Muscle of arm (tissue), 1 donor: ENCODE measurements at regions not wholly inside any gene's neighbourhood (a gene's known extent, or its start where the extent isn't known, plus 50 kb on each side); places are given as distances from the start of the nearest gene placed in this dataset.

Experiments used
- DNase-seq: peaks from one replicate; pipeline ENCODE4 v3.0.0-alpha.2; 2013

DNA sequence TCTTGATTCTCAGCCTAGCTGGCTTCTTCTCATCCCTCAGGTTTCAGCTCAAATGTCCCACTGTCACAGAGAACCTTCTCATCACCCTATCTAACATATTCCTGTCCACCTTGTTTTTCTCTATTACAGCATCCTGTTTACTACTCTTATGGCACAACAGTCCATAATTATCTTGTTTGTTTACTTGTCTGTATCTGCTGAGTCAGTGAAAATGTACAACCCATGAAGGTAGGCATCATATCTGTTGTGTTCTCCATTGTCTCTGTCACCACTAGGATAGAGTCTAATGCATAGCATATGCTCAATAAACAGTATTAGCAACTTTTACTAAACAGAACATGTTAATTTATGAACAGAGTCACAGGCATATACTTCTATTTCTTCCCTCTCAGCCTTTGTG lies 261.7 kb downstream of the ETAA1 start:
- no peak for DNase-seq

DNA sequence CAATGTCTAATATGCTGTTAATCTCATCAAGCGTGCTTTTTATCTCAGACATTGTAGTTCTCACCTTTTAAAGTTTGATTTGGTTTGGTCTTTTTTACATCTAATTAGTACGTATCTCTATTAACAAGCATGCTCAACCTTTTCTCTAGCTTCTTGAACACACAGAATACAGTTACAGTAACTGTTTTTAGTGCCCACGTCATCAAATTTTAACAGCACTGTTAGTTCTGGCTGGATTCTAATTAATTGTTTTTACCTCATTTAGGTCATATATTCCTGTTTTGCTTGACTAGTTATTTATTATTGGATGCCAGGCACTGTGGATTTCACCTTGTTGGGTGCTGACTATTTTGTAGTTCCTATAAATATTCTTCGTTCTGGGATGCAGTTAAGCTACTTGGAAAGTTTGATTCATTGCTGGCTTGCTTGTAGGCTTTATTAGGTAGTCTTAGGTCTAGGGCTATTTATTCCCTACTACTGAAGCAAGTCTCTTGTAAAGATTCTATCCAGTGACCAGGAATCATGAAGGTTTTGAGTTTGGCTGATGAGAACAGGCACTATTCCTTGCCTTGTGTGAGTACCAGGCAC lies 263.0 kb downstream of the ETAA1 start:
- no peak for DNase-seq

DNA sequence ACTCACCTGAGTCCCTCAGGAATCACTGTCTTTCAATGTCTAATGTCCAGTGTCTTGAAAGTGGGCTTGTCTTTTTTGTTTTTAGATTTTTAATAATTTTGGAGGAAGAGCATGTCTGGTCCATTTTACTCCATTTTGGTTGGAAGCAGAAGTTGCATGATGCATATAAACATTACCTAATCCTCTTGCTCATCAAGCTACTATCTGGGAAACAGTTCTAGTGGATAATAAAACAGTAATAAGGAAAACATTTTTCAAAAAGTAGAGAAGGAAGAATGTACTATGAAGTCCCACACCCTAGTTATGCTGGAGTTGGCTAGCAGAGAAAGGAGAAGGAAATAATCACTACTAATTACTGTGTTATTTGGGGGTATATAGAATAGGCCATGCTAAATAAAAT lies 263.7 kb downstream of the ETAA1 start:
- no peak for DNase-seq

DNA sequence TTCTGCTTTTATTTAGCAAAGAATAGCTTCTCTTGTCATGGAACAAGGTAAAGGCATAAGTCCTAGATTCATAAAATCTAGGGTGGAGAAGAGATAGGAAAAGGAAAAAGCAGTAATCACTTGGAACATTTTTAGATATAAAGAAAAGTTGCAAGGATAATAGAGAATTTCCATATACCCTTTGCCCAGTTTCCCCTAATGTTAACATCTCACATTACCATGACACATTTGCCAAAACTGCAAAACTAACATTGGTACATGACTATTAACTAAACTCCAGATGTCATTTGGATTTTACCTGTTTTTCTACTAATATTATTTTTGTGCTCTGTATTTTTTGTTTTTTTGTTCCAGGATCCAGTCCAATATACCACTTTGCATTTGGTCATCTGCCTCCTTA lies 265.1 kb downstream of the ETAA1 start:
- DNase-seq: no peak

DNA sequence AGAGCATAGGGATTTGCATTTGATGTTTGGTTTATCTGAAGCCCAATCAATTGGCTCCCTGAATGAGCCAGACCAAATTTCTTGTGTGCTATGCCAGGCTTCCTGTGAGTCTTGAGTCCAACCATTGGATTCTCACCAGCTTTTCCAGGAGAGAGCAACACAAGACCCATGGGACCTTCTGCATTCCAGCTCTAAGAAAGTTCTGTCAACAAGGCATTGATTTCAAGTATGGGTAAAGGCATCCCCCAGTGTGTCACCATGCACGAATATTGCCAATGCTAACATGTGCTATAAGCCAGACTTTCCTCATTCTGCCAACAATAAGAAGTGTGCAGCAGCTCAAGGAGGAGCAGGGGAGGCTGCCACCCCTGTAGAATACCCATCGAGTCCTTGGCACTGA lies 266.6 kb downstream of the ETAA1 start:
- DNase-seq: no peak

DNA sequence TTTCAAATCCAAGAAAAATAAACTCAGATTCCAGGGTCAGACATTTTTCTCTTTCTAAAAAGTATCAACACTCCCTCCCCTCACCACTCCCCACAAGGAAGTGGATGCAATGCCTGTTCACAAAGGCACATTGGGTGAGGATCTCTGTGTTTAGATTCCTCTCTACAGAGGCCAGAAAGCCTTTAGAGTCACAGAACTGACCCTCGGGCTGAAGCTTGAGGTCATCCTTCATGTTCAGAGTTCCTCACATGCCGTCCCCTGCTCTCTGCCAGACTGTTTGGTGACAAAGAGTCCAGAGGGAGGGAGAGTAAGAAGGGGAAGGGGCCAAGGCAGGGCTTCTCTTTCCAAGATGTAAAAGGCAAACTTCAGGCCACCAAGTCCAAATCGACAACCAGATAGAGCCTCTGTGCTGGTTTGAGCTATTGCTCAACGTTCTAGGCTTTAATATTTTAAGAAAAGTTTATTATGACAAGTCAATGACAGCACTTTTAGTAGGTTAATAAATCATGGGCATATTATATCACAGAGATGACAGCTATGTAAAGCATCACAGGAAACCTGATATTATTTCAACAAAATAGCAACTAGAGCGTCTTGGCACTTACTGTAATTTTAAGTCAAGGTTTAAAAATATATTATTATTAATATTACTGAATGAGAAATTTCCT lies 269.4 kb downstream of the ETAA1 start:
- no peak for DNase-seq

DNA sequence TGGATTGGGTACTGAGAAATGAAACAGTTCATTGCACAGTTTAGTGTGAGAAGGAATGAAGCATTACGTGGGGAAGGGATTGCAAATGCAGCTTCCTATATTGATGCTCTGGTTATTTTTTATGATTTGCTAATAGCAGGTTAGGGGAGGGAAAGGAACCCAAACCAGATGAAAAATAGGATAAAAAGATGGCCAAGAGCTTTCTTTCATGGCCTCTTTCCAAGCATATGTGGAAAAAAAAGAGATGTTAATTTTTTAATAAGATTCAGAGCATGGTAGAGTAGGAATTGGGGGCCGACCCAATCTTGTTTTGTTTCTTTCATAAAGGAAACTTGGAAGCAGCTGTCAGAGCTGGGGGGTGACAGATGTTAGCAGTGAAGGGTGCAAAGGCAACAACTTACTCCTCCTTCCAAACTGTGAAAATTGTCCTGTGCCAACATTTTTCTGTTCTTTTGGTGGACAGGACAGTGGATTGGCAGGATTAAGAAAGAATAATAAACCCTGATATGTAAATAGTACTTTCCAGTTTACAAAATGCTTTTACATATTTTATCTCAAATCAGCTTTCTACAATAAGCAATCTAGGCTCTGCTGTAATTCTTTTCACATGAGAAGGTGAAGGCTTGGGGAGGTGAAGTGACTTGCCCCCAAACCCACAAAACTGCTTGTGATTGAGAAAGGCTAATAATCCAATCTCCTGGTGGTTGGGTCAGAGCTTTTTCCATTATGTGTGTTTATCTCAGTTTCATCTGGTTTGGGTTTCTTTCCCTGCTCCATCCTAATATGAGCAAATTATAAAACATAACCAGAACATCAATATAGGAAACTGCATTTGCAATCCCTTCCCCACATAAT lies 270.1 kb downstream of the ETAA1 start:
- DNase-seq: no peak

DNA sequence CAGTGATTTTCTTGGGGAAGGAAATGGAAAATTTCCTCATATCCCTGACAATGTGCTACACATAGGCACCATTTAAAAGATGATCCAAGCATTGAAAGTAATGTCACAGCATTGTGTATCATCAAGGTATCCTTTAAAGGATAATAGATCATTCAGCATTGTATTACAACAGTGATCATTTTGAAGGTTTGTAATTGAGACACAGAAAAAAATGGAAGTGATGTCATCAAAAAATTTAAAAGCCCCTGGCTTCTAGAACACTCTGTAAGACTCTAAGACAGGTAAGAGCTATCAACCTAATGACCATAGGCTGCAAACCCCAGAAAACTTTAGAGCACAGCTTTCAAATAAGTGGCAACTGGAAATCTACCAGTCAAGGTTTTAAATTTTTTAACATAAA lies 271.4 kb downstream of the ETAA1 start:
- no peak for DNase-seq

DNA sequence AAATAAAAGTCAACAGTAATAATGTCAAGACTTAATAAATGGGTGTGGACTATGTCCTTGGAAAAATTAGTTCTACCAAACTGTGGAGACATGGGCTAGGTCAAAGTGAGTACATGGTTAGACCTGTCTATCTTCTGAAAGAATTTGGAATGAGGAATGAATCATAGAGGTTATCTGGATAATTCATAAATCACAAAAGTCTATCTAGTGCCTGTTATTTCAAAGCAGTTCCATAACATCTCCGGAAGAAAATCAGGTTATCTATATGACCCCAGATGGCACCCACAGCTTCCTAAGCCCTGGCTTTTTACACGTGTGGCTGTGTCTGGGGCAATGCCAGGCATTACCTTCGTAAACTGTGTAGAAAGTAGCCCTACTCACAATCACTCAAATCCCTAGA lies 272.0 kb downstream of the ETAA1 start:
- no peak for DNase-seq

DNA sequence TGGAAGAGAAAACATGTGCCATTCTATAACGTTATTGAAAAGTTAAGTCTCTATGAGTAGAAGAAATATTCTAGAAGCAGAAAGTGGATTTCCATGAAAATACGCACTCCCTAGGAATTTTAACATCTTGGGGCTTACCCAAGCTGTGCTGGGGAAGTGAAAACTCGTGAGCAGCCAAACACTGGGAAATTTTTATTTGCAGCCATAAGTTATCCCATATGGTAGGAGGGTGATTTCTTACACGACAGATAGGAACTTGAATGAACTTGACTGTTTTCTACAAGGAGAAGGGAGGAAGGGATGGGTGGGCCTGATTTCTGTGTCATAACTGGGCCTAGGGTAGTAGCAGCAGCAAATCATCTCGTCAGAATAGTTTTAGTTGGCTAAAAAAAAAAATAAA lies 272.6 kb downstream of the ETAA1 start:
- DNase-seq: no peak

DNA sequence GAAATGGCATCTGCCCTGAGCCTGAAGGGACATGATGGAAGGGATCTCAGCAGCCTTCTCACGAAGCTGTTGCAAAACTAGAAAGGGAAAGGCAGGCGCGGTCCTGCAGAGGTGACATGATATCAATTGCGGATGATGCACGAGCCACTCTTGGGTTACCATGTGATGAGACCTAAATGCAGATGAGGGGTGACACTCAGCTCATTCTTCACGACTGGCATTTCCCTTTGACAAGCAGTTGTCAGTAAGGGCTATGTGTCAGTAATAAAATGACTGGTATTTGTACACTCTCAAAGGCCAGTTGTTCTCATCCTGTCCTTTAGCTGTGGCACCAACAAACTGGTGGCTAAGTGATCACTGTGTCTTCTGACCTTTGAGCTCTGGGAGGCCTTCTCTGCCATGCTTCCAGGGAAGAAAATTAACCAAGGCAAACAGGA lies 273.6 kb downstream of the ETAA1 start:
- no peak for DNase-seq

DNA sequence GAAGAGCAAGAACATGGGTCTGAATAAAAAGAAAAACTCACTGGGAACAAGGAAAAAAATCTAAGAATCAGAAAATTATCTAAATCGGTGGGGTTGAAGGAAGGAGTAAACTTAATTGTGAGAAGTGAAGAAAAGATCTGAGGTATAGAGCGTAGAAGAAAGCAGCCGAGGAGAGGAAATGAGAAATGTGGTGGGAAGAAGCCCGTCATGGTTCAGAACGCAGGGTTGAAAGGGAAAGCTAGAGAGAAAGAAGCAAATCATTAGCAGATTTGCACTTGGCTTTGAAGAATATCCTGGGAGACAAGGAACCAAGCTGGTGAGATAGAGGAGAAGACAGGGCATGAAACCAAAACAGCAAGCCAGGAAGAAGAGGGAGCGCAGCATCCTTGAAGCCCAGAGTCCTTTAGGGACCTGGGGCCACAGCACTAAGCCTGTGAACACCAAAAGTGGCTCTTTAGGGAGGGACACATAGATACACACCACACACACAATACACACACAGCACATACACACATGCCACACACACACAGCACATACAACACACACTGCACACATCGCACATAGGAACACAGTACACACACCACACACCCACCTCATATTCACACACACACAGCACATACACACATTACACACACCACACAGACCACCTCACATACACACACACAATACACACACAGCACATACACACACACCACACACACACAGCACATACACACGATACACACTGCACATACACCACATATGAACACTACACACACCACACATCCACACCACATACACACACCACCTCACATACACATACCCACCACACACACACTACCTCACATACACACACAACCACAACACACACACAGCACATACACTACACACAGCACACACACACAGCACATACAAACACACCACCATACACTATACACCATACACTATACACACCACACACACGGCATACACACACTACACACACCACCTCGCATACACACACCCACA lies 274.6 kb downstream of the ETAA1 start:
- no peak for DNase-seq

DNA sequence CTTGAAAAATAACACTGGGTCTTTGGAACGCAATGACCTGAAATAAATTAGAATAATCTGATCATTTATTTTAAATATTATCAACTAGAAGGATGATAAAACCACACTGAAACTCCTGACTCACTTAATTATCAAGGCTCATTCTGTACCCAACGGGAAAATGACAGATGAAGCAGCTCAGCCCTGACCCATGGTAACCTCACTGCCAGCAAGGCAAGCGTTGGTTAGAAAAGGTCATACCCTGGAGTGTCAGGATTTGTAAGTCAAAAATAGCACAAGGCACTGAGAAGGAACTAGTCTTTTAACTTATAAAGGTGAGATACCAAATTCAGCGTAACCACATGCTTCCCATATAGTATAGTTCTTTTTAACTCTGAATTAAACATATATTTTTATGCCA lies 277.5 kb downstream of the ETAA1 start:
- no peak for DNase-seq

DNA sequence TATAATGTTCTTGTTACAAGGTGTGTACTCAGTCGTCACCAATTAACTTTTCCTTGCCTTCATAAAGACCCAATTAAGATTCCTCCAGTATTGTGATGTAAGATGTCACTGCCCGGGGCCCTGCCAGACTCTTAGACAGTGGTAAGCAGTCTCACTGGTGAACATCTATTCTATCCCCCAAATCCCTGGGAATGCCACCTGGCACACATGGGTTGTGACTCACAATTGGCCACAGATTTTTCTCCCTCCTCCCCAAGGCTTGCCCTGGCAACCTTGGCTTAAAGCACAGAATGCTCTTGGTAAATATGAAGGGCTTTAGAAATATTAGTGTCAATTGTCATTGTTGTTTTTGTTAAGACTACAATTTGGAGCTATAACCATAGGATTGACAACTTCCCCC lies 287.9 kb downstream of the ETAA1 start:
- DNase-seq: no peak

DNA sequence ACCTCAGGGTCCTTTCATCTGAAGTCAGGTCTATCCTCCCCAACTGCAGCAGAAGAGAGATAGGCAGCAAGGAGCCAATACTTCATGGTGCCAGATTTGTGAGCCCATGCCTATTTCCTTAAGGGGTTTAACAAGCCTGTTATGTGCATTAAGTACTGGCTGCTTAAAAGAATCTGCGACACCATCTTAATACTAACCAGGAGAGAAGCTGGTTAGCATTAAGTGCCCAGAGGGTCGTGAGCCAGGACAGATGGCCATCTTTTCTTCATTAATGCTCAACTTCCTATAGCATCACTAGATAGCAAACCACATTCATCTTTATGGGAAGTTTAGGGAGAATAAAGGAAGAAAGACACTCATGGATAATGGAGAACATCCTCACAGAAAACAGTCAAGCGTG lies 289.1 kb downstream of the ETAA1 start:
- no peak for DNase-seq

DNA sequence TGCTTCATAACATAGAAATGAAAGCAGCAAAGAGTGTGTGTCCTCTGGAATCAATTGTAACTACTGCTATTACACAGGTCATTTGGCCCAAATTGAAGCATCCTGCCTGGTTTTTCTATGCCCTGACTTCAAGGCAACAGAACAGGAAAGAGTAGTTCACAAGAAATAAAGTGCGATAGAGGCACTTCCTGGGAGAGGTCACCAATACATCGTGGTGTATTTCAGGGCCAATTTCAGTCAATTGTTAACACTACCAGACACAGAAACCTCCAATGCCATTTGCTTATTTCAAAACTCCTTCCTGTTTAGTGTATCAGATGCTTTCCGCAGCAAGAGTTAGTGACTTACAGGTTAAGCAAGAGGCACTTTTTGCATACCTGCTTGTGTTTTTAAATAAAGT lies 292.1 kb downstream of the ETAA1 start:
- DNase-seq: no peak

DNA sequence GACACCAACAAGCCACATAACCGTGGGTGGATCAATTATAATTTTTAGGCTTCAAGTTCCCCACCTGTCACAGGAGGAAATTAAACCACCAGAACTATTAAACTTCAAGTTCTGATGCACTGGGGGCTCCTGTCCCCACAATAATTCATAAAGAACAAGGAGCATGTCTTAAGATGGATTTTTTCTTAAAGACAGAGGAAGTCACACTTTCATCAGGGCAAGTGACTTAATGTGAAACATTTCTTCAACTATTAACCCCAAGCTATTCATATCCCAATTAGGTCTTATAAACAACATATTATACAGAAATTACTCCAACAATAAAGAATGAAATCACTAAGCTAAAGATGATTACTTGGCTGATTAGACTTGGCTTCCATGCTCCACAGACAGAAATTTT lies 292.5 kb downstream of the ETAA1 start:
- DNase-seq: no peak

DNA sequence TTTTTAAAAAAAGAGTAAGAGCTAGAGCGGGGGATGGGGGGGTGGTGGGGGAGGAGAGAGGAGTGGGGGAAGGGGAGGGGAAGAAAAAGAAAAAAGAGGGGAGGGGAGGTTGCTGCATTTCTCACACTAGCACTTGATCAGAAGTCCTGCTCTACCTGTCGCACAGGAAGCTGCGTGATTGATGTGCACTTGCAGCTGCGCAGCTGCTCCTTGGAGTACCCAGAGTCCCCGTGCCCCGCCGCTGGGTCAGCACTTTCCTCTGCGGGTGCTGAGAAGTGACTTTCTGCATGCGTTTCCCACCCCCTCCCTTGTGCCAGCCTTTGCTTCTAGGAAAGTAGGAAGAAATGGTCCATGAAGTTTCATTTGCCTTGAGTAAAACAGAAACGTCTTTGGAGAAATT lies 297.3 kb downstream of the ETAA1 start:
- DNase-seq: no peak

DNA sequence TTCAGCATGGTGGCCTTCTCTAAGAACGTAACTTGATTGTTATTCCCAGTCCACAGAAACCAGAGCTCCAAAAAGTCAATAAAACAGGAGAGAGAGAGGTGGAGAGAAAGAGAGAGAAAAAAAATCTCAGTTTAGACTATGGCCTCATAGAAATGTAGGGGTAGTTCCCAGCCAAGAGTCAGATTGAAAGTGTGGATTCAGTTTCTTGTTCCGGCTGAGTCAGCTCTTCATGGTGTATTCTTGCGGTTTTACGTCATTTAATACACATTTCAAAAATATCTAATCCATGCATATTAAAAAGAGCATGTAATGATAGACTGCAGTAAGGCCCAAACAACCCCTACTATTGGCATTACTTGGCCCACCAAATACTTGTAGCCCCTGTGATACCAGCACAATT lies 303.9 kb downstream of the ETAA1 start:
- no peak for DNase-seq

DNA sequence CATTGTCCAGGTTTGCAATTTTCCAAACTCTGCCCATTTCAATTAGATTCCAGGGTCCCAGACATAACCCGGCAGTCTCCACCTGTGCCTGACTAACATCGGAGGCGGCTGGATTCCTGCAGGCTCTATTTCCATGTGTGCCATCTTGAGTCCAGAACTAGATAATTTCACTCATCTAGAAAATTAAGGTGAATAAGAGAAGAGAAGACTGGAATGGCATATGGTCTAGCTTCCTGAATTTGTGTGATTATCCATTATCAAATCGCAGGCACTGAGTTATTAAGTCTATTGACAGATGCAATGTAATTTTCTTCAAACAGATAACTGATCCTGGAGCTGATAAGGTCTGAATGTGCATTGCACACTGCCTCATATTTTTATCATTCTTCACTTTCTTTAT lies 305.2 kb downstream of the ETAA1 start:
- no peak for DNase-seq

DNA sequence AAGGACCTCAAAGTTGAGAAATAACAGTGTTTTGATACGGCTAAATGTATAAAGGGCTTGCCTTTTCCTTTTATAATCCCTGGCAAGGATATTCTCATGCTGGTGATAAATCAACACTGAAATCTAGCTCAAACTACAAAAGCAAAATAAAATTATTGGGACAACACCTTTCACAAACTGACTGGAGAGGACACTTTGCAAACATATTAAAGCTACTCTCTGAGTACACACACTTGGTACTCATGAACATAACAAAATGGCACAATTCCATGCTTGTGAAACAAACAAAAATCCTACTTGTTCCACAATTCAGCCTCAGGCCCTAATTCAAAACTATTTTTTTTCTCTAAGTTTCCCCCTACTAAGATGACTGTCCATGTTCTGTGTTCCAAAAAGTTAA lies 305.8 kb downstream of the ETAA1 start:
- no peak for DNase-seq

DNA sequence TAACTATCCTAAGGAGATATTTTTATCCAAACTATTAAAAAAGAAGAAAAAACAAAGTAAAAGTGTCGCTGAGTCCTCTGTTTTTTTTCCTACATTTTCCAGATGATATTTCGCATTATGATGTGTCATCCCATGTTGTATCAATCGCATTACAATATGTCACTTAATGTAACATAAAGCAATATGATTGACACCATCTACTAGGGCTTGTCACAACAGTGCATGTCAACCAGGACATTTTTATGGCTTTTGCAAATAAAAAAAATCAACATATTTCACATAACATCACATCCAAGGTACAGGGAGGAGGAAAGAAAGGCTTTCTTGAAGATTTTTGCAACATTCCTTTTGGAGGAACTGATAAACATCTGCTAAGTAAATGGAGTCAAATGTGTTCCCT lies 308.9 kb downstream of the ETAA1 start:
- no peak for DNase-seq
